HG02678 (cell line): ENCODE measurements at regions not wholly inside any gene's neighbourhood (a gene's known extent, or its start where the extent isn't known, plus 50 kb on each side); places are given as distances from the start of the nearest gene placed in this dataset.
"Not testable (repeated sequence)": the region's sequence is repeated elsewhere in the genome, so short reads cannot be mapped to it uniquely, and the experiment has no call there.

Source experiments
- ATAC-seq: cut with Tn5 transposase; IDR thresholded peaks from one replicate; pipeline ENCODE4 v1.9.1; 2021; ENCODE audit warnings: mild to moderate bottlenecking, moderate library complexity; ENCODE audit not compliant: unreplicated experiment

GRCh38 chr5:119987077-119987476 is 357.7 kb downstream of the FAM170A start:
- ATAC-seq: not testable (repeated sequence)

- ATAC-seq: no peak
Observed at GRCh38 chr5:119991625-119992024, 362.3 kb downstream of the FAM170A start.

GRCh38 chr5:119996128-119996527 is 366.8 kb downstream of the FAM170A start:
- no peak for ATAC-seq

GRCh38 chr5:120007598-120007997 is 378.2 kb downstream of the FAM170A start:
- no peak for ATAC-seq

GRCh38 chr5:120012431-120012830 is 383.1 kb downstream of the FAM170A start:
- ATAC-seq: no peak

GRCh38 chr5:120014535-120014934 is 385.2 kb downstream of the FAM170A start:
- no peak for ATAC-seq

- ATAC-seq: no peak
Observed at GRCh38 chr5:120016717-120017382, 387.5 kb downstream of the FAM170A start.

GRCh38 chr5:120017513-120017912 is 388.2 kb downstream of the FAM170A start:
- no peak for ATAC-seq

- no peak for ATAC-seq
Observed at GRCh38 chr5:120035181-120035580, 405.8 kb downstream of the FAM170A start.

- no peak for ATAC-seq
Observed at GRCh38 chr5:120035815-120036577, 406.6 kb downstream of the FAM170A start.

- ATAC-seq: no peak
Observed at GRCh38 chr5:120037451-120037850, 408.1 kb downstream of the FAM170A start.

- no peak for ATAC-seq
Observed at GRCh38 chr5:120039111-120039510, 409.8 kb downstream of the FAM170A start.

- no peak for ATAC-seq
Observed at GRCh38 chr5:120043431-120043830, 414.1 kb downstream of the FAM170A start.

- no peak for ATAC-seq
Observed at GRCh38 chr5:120052916-120053828, 410.9 kb upstream of the PRR16 start.

- ATAC-seq: no peak
Observed at GRCh38 chr5:120053841-120054240, 410.3 kb upstream of the PRR16 start.

GRCh38 chr5:120055858-120056257 is 408.2 kb upstream of the PRR16 start:
- ATAC-seq: no peak

GRCh38 chr5:120062515-120062917 is 401.6 kb upstream of the PRR16 start:
- ATAC-seq: no peak

- ATAC-seq: no peak
Observed at GRCh38 chr5:120072068-120072761, 391.9 kb upstream of the PRR16 start.

GRCh38 chr5:120073722-120074121 is 390.4 kb upstream of the PRR16 start:
- no peak for ATAC-seq

- ATAC-seq: no peak
Observed at GRCh38 chr5:120080781-120081180, 383.3 kb upstream of the PRR16 start.
